Prostate gland (tissue), 2 donors: ENCODE measurements at regions not wholly inside any gene's neighbourhood (a gene's known extent, or its start where the extent isn't known, plus 50 kb on each side); places are given as distances from the start of the nearest gene placed in this dataset.

Experiments used
- POLR2AphosphoS5 ChIP-seq: sonication (generic); formaldehyde crosslinking; IDR thresholded peaks from one replicate; pipeline ENCODE4 v1.6.1; 2017; ENCODE audit warnings: antibody characterized with exemption
- TF ChIP-seq, protein P1 (sequence below), 4 experiments: fragments of 200-600 bp in 2 of 4; fragments of 450-650 bp in 2 of 4; sonication (generic) in 2 of 4; IDR thresholded peaks; 1 replicate in 3 of 4; 2 replicates in 1 of 4; pipeline ENCODE4 v1.5.1; 2016 to 2019; ENCODE audit warnings: antibody characterized with exemption in 4 of 4, mild to moderate bottlenecking in 2 of 4, moderate library complexity in 2 of 4

DNA sequence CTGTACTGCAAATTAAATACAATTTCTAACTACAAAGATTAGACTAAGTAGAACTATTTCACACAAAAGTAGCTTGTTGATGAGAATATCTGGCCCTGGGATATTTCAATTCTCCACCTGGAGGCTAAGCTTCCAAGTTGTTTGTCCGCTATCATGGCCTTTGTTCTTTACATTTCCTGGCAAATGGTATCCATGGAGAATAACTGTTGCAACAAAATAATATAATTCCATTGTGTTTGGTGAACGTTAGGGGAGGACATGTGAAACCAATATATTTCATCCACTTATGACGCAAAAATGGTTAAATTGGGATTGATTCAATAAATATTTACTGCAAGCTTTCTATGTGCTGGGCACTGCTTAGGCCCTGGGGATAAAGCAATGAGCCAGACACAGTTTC lies 565.4 kb downstream of the PTPRC start:
- no peak for TF ChIP-seq POLR2AphosphoS5
- TF ChIP-seq, protein P1, sequence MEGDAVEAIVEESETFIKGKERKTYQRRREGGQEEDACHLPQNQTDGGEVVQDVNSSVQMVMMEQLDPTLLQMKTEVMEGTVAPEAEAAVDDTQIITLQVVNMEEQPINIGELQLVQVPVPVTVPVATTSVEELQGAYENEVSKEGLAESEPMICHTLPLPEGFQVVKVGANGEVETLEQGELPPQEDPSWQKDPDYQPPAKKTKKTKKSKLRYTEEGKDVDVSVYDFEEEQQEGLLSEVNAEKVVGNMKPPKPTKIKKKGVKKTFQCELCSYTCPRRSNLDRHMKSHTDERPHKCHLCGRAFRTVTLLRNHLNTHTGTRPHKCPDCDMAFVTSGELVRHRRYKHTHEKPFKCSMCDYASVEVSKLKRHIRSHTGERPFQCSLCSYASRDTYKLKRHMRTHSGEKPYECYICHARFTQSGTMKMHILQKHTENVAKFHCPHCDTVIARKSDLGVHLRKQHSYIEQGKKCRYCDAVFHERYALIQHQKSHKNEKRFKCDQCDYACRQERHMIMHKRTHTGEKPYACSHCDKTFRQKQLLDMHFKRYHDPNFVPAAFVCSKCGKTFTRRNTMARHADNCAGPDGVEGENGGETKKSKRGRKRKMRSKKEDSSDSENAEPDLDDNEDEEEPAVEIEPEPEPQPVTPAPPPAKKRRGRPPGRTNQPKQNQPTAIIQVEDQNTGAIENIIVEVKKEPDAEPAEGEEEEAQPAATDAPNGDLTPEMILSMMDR (IDR thresholded peaks at IDR 0.05), result no peak
